ENCODE measurements at regions not wholly inside any gene's neighbourhood (a gene's known extent, or its start where the extent isn't known, plus 50 kb on each side); places are given as distances from the start of the nearest gene placed in this dataset.

DNA sequence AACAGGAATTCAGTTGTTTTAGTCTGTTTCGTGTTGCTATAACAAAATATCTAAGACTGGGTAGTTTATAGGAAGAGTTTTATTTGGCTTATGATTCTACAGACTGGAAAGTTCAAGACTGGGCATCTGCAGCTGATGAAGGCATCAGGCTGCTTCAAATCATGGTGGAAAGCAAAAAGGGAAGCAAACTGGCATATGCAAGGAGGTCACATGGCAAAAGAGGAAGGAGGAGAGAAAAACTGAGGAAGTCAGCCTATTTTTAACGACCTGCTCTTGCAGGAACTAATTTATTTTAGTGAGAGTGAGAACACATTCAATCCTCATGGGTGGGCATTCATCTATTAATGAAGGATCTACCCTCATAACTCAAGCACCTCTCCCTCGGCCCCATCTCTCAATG, 363.1 kb upstream of the HS3ST1 start:
- TF ChIP-seq, protein P1, sequence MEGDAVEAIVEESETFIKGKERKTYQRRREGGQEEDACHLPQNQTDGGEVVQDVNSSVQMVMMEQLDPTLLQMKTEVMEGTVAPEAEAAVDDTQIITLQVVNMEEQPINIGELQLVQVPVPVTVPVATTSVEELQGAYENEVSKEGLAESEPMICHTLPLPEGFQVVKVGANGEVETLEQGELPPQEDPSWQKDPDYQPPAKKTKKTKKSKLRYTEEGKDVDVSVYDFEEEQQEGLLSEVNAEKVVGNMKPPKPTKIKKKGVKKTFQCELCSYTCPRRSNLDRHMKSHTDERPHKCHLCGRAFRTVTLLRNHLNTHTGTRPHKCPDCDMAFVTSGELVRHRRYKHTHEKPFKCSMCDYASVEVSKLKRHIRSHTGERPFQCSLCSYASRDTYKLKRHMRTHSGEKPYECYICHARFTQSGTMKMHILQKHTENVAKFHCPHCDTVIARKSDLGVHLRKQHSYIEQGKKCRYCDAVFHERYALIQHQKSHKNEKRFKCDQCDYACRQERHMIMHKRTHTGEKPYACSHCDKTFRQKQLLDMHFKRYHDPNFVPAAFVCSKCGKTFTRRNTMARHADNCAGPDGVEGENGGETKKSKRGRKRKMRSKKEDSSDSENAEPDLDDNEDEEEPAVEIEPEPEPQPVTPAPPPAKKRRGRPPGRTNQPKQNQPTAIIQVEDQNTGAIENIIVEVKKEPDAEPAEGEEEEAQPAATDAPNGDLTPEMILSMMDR (conservative IDR thresholded peaks at IDR 0.05; ENCODE audit: low read depth, low read length), result no peak
- no peak for TF ChIP-seq EZH2 (IDR thresholded peaks at IDR 0.05; ENCODE audit: borderline replicate concordance, low read depth, low read length, poor library complexity, severe bottlenecking)
- Histone ChIP-seq H3K36me3 (ENCODE audit: insufficient read depth, low read length, poor library complexity, severe bottlenecking) (no peaks in the 10 kb centered on the region), H3K9me3 (ENCODE audit: low read depth, low read length, poor library complexity, severe bottlenecking) (peaks cover 18% of the 10 kb centered on the region), H3K4me3 (ENCODE audit: low read depth, low read length, poor library complexity, severe bottlenecking) (no peak overlapping the region), H3K27ac (ENCODE audit: low read depth, low read length, poor library complexity, severe bottlenecking) (no peak overlapping the region), H3K4me1 (ENCODE audit: insufficient read depth, low read length, poor library complexity, severe bottlenecking) (no peaks in the 10 kb centered on the region), H3K27me3 (replicated peaks; ENCODE audit: insufficient read depth, low read depth, low read length, poor library complexity) (no peaks in the 10 kb centered on the region)
- intact Hi-C loops (cut with micrococcal nuclease; ENCODE audit: unreplicated experiment), result no loop called here
- CTCF ChIA-PET, result no interaction called here
- BruUV-seq (replicated peaks), result no TSS peak
- POLR2A ChIA-PET (ENCODE audit: low non-redundant PET), result no interaction called here
- no peak for DNase-seq (ENCODE audit: low spot score)

DNA sequence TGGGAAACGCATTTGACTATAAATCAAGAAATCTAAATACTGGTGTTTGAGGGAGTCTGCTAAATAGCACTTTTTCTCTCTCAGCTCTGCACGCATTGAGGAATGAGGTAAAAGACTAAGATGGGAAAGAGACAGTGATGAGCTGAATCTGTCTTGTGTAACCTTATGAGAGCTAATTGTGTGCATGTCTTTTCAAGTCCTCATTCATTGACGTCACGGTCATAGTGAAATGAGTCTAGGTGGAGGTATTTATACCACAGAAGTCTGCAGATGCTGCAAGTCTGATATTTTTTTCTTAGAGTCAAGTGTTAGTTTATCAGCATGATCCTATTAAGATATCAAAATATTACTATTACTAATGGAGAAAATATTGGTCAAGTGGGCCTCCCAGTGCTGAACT, 361.5 kb upstream of the HS3ST1 start:
- no peaks in the 10 kb centered on the region for H3K27me3 ChIP-seq (replicated peaks; ENCODE audit: insufficient read depth, low read depth, low read length, poor library complexity)
- CTCF ChIA-PET, result no interaction called here
- intact Hi-C loops (cut with micrococcal nuclease; ENCODE audit: unreplicated experiment), result no loop called here
- BruUV-seq (replicated peaks), result no TSS peak
- no peak overlapping the region for H3K27ac ChIP-seq (ENCODE audit: low read depth, low read length, poor library complexity, severe bottlenecking)
- H3K4me3 ChIP-seq (ENCODE audit: low read depth, low read length, poor library complexity, severe bottlenecking), result no peak overlapping the region
- H3K4me1 ChIP-seq (ENCODE audit: insufficient read depth, low read length, poor library complexity, severe bottlenecking), result no peaks in the 10 kb centered on the region
- POLR2A ChIA-PET (ENCODE audit: low non-redundant PET), result interaction anchor here (0.6 kb wide), 1 partner anchor 98 kb away, joined by 3 read pairs; no protein-coding TSS in a partner anchor
- TF ChIP-seq, protein P1 (conservative IDR thresholded peaks at IDR 0.05; ENCODE audit: low read depth, low read length), result no peak
- TF ChIP-seq EZH2 (IDR thresholded peaks at IDR 0.05; ENCODE audit: borderline replicate concordance, low read depth, low read length, poor library complexity, severe bottlenecking), result no peak
- H3K36me3 ChIP-seq (ENCODE audit: insufficient read depth, low read length, poor library complexity, severe bottlenecking), result no peaks in the 10 kb centered on the region
- H3K9me3 ChIP-seq (ENCODE audit: low read depth, low read length, poor library complexity, severe bottlenecking), result peaks cover 25% of the 10 kb centered on the region
- no peak for DNase-seq (ENCODE audit: low spot score)

DNA sequence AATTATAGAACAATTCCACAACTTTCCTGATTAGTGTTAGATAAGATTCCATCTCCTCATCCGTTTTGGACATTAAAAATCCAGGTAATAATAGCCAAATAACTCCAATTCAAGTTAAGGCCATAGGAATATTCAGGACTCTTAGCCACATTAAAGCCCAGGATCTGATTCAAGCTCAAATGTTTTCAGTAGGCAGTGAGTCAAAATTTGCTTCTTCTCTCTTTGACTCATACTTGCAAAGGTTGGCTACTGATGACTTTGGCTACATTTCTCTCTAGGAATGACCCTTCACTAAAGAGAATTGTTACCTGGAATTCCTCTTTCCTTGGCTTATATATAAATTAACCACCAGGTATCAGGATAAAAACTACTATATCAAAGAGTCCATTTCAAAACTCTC, 354.9 kb upstream of the HS3ST1 start:
- H3K27ac ChIP-seq (ENCODE audit: low read depth, low read length, poor library complexity, severe bottlenecking), result no peak overlapping the region
- H3K4me1 ChIP-seq (ENCODE audit: insufficient read depth, low read length, poor library complexity, severe bottlenecking), result no peaks in the 10 kb centered on the region
- intact Hi-C loops (cut with micrococcal nuclease; ENCODE audit: unreplicated experiment), result no loop called here
- CTCF ChIA-PET, result no interaction called here
- no peaks in the 10 kb centered on the region for H3K36me3 ChIP-seq (ENCODE audit: insufficient read depth, low read length, poor library complexity, severe bottlenecking)
- TF ChIP-seq, protein P1 (conservative IDR thresholded peaks at IDR 0.05; ENCODE audit: low read depth, low read length), result no peak
- no peak for TF ChIP-seq EZH2 (IDR thresholded peaks at IDR 0.05; ENCODE audit: borderline replicate concordance, low read depth, low read length, poor library complexity, severe bottlenecking)
- H3K9me3 ChIP-seq (ENCODE audit: low read depth, low read length, poor library complexity, severe bottlenecking), result peaks cover 51% of the 10 kb centered on the region
- no peak for DNase-seq (ENCODE audit: low spot score)
- H3K4me3 ChIP-seq (ENCODE audit: low read depth, low read length, poor library complexity, severe bottlenecking), result no peak overlapping the region
- no TSS peak for BruUV-seq (replicated peaks)
- POLR2A ChIA-PET (ENCODE audit: low non-redundant PET), result no interaction called here
- no peaks in the 10 kb centered on the region for H3K27me3 ChIP-seq (replicated peaks; ENCODE audit: insufficient read depth, low read depth, low read length, poor library complexity)

Data from A673 (cell line).